Fibroblast of lung (primary cell): ENCODE measurements at regions not wholly inside any gene's neighbourhood (a gene's known extent, or its start where the extent isn't known, plus 50 kb on each side); places are given as distances from the start of the nearest gene placed in this dataset.

Experiments used
- EZH2 ChIP-seq: IDR thresholded peaks from 2 replicates; pipeline ENCODE4 v1.5.1; 2012; ENCODE audit warnings: low read length, control low read depth, mild to moderate bottlenecking; ENCODE audit errors: missing control alignments
- TF ChIP-seq, protein P1 (sequence below), 2 donors: IDR thresholded peaks in 1 of 2; conservative IDR thresholded peaks in 1 of 2; 1 replicate in 1 of 2; 2 replicates in 1 of 2; pipeline ENCODE4 v1.5.1; 2011 to 2012; ENCODE audit warnings: low read length in 2 of 2, control low read depth in 1 of 2, inconsistent platforms in 1 of 2, low read depth in 1 of 2, mild to moderate bottlenecking in 1 of 2

DNA sequence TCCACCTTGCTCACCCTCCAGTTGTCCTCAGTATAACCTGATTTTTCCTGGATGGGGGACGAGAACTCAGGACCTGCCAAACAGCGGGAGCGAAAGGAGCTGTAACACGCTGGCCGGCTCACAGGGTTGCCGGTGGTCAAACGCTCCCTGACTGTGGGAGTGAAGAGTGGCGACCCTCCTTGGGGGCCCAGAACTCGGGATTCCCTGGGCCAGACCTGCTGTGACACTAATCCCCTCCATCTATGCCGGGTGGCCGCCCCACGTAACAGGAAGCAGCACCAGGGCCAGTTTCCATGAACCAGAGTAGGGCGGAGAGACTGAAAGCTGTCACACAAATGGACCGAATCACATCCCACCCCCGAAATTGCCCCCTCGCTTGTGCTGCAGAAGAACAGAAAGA, 1809.2 kb upstream of the ACO1 start:
- TF ChIP-seq, protein P1, sequence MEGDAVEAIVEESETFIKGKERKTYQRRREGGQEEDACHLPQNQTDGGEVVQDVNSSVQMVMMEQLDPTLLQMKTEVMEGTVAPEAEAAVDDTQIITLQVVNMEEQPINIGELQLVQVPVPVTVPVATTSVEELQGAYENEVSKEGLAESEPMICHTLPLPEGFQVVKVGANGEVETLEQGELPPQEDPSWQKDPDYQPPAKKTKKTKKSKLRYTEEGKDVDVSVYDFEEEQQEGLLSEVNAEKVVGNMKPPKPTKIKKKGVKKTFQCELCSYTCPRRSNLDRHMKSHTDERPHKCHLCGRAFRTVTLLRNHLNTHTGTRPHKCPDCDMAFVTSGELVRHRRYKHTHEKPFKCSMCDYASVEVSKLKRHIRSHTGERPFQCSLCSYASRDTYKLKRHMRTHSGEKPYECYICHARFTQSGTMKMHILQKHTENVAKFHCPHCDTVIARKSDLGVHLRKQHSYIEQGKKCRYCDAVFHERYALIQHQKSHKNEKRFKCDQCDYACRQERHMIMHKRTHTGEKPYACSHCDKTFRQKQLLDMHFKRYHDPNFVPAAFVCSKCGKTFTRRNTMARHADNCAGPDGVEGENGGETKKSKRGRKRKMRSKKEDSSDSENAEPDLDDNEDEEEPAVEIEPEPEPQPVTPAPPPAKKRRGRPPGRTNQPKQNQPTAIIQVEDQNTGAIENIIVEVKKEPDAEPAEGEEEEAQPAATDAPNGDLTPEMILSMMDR (conservative IDR thresholded peaks at IDR 0.05 in 1 of 2, IDR thresholded peaks at IDR 0.05 in 1 of 2; ENCODE audit: low read depth in 1 of 2, low read length in 2 of 2), result no peak
- no peak for TF ChIP-seq EZH2
